Astrocyte (in vitro differentiated cells and primary cell): ENCODE measurements at regions not wholly inside any gene's neighbourhood (a gene's known extent, or its start where the extent isn't known, plus 50 kb on each side); places are given as distances from the start of the nearest gene placed in this dataset.

Experiments used
- DNase-seq: peaks from one replicate; pipeline ENCODE4 v3.0.0-alpha.2; 2010; ENCODE audit warnings: low read depth
- FAIRE-seq: peaks from 2 replicates; lab custom pipeline; 2011; peaks lifted over from hg19 to GRCh38; lab: Jason Lieb, UNC
- H2AFZ ChIP-seq: 2 replicates; pipeline ENCODE4 v1.6.0; 2012; ENCODE audit warnings: low read depth, low read length, inconsistent platforms
- H3K27ac ChIP-seq: 2 replicates; pipeline ENCODE4 v1.5.1; 2011; ENCODE audit warnings: low read depth, low read length, inconsistent platforms
- H3K27me3 ChIP-seq: 2 replicates; pipeline ENCODE4 v1.6.0; 2011; ENCODE audit warnings: low read length, inconsistent platforms; ENCODE audit not compliant: insufficient read depth
- H3K36me3 ChIP-seq: 2 replicates; pipeline ENCODE4 v1.5.1; 2011; ENCODE audit warnings: low read length, inconsistent platforms; ENCODE audit not compliant: insufficient read depth
- H3K4me1 ChIP-seq: 2 replicates; pipeline ENCODE4 v1.5.1; 2011; ENCODE audit warnings: low read length, inconsistent platforms; ENCODE audit not compliant: insufficient read depth
- H3K4me2 ChIP-seq: 2 replicates; pipeline ENCODE4 v1.6.0; 2012; ENCODE audit warnings: low read length, inconsistent platforms
- H3K4me3 ChIP-seq: 2 replicates; pipeline ENCODE4 v1.5.1; 2011; ENCODE audit warnings: low read depth, mild to moderate bottlenecking, low read length, inconsistent platforms; ENCODE audit not compliant: insufficient read depth
- H3K79me2 ChIP-seq: 2 replicates; pipeline ENCODE4 v1.6.0; 2012; ENCODE audit warnings: mild to moderate bottlenecking, low read length, inconsistent platforms; ENCODE audit not compliant: insufficient read depth
- H3K9ac ChIP-seq: 2 replicates; pipeline ENCODE4 v1.6.0; 2012; ENCODE audit warnings: mild to moderate bottlenecking, low read length, inconsistent platforms
- H3K9me3 ChIP-seq: 2 replicates; pipeline ENCODE4 v1.5.1; 2012; ENCODE audit warnings: low read depth, mild to moderate bottlenecking, low read length, inconsistent platforms; ENCODE audit not compliant: insufficient read depth
- H4K20me1 ChIP-seq: 2 replicates; pipeline ENCODE4 v1.6.0; 2012; ENCODE audit warnings: low read length, inconsistent platforms; ENCODE audit not compliant: insufficient read depth
- H3K27ac Mint-ChIP-seq: one replicate; pipeline ENCODE4 v1.8.0; 2021; ENCODE audit warnings: mild to moderate bottlenecking, mixed read lengths; ENCODE audit not compliant: unreplicated experiment
- H3K27me3 Mint-ChIP-seq: one replicate; pipeline ENCODE4 v1.8.0; 2021; ENCODE audit warnings: low read depth, mixed read lengths; ENCODE audit not compliant: unreplicated experiment
- H3K36me3 Mint-ChIP-seq: one replicate; pipeline ENCODE4 v1.8.0; 2021; ENCODE audit warnings: low read depth, mixed read lengths; ENCODE audit not compliant: unreplicated experiment
- H3K4me1 Mint-ChIP-seq: one replicate; pipeline ENCODE4 v1.8.0; 2021; ENCODE audit warnings: low read depth, mixed read lengths; ENCODE audit not compliant: unreplicated experiment
- H3K4me3 Mint-ChIP-seq: one replicate; pipeline ENCODE4 v1.8.0; 2021; ENCODE audit warnings: mild to moderate bottlenecking, moderate library complexity, mixed read lengths; ENCODE audit not compliant: unreplicated experiment
- H3K9me3 Mint-ChIP-seq: one replicate; pipeline ENCODE4 v1.8.0; 2021; ENCODE audit warnings: mild to moderate bottlenecking, mixed read lengths; ENCODE audit not compliant: unreplicated experiment
- CTCF ChIP-seq: IDR thresholded peaks from 2 replicates; pipeline ENCODE4 v1.5.1; 2011; ENCODE audit warnings: low read depth, mild to moderate bottlenecking, inconsistent platforms, low read length, moderate library complexity; ENCODE audit not compliant: insufficient read depth
- EZH2 ChIP-seq: IDR thresholded peaks from 2 replicates; pipeline ENCODE4 v1.6.1; 2012; ENCODE audit warnings: mild to moderate bottlenecking, low read length, inconsistent platforms; ENCODE audit not compliant: insufficient read depth

GRCh38 chr4:62320612-62321011 is 1120.5 kb downstream of the ADGRL3 start:
- no peak for FAIRE-seq
- no peaks in the 10 kb centered on the region for H3K4me1 Mint-ChIP-seq

GRCh38 chr4:62302710-62303109 is 1102.6 kb downstream of the ADGRL3 start:
- Histone ChIP-seq H4K20me1 (no peaks in the 10 kb centered on the region), H2AFZ (no peak overlapping the region), H3K9me3 (no peaks in the 10 kb centered on the region), H3K27ac (no peak overlapping the region), H3K4me2 (no peak overlapping the region), H3K4me1 (no peaks in the 10 kb centered on the region), H3K9ac (no peak overlapping the region), H3K4me3 (no peak overlapping the region), H3K79me2 (no peaks in the 10 kb centered on the region), H3K36me3 (no peaks in the 10 kb centered on the region), H3K27me3 (no peaks in the 10 kb centered on the region)
- Mint-ChIP-seq H3K4me3 (no peak overlapping the region), H3K9me3 (peaks cover 8% of the 10 kb centered on the region), H3K4me1 (no peaks in the 10 kb centered on the region), H3K36me3 (no peaks in the 10 kb centered on the region), H3K27ac (no peak overlapping the region), H3K27me3 (no peaks in the 10 kb centered on the region)
- DNase-seq: no peak
- TF ChIP-seq EZH2: no peak
- TF ChIP-seq CTCF: no peak
- no peak for FAIRE-seq

More at GRCh38 chr4:62320612-62321011, 1120.5 kb downstream of the ADGRL3 start:
- no peak overlapping the region for H3K4me3 Mint-ChIP-seq
- DNase-seq: no peak
- Histone ChIP-seq H4K20me1 (no peaks in the 10 kb centered on the region), H3K27me3 (no peaks in the 10 kb centered on the region), H3K9me3 (no peaks in the 10 kb centered on the region), H3K4me1 (no peaks in the 10 kb centered on the region), H3K79me2 (no peaks in the 10 kb centered on the region), H3K36me3 (no peaks in the 10 kb centered on the region), H3K4me3 (no peak overlapping the region), H3K4me2 (no peak overlapping the region), H3K27ac (no peak overlapping the region), H3K9ac (no peak overlapping the region), H2AFZ (no peak overlapping the region)
- H3K36me3 Mint-ChIP-seq: no peaks in the 10 kb centered on the region
- TF ChIP-seq EZH2 (no peak), CTCF (no peak)
- no peaks in the 10 kb centered on the region for H3K27me3 Mint-ChIP-seq
- H3K9me3 Mint-ChIP-seq: no peaks in the 10 kb centered on the region
- H3K27ac Mint-ChIP-seq: no peak overlapping the region

GRCh38 chr4:62301500-62301899 is 1101.4 kb downstream of the ADGRL3 start:
- Histone ChIP-seq H3K79me2 (no peaks in the 10 kb centered on the region), H3K4me3 (no peak overlapping the region), H3K36me3 (no peaks in the 10 kb centered on the region), H3K27ac (no peak overlapping the region), H2AFZ (no peak overlapping the region), H3K4me2 (no peak overlapping the region), H3K9me3 (no peaks in the 10 kb centered on the region), H3K9ac (no peak overlapping the region), H4K20me1 (no peaks in the 10 kb centered on the region), H3K27me3 (no peaks in the 10 kb centered on the region), H3K4me1 (no peaks in the 10 kb centered on the region)
- no peak for TF ChIP-seq CTCF
- peaks cover 3% of the 10 kb centered on the region for H3K9me3 Mint-ChIP-seq
- H3K4me1 Mint-ChIP-seq: no peaks in the 10 kb centered on the region
- H3K27ac Mint-ChIP-seq: no peak overlapping the region
- no peak for FAIRE-seq
- no peaks in the 10 kb centered on the region for H3K27me3 Mint-ChIP-seq
- no peak overlapping the region for H3K4me3 Mint-ChIP-seq
- H3K36me3 Mint-ChIP-seq: no peaks in the 10 kb centered on the region
- DNase-seq: no peak
